SU-DHL-6 (cell line): ENCODE measurements at regions not wholly inside any gene's neighbourhood (a gene's known extent, or its start where the extent isn't known, plus 50 kb on each side); places are given as distances from the start of the nearest gene placed in this dataset.
"Not testable (repeated sequence)": the region's sequence is repeated elsewhere in the genome, so short reads cannot be mapped to it uniquely, and the experiment has no call there.

Experiments used
- H2AFZ ChIP-seq: fragments of 200-600 bp; sonication (generic); 2 replicates; pipeline ENCODE4 v1.6.1; 2014; ENCODE audit warnings: low read depth, mild to moderate bottlenecking, moderate library complexity, mixed read lengths, antibody characterized with exemption, low read length; ENCODE audit not compliant: severe bottlenecking
- H3F3A ChIP-seq: fragments of 200-600 bp; shearing (Covaris generic); 2 replicates; pipeline ENCODE4 v1.6.0; 2016; ENCODE audit warnings: antibody characterized with exemption, mild to moderate bottlenecking; ENCODE audit not compliant: insufficient read depth
- H3K27ac ChIP-seq: fragments of 200-600 bp; sonication (generic); 2 replicates; pipeline ENCODE4 v1.5.1; 2016; ENCODE audit warnings: low read depth, mild to moderate bottlenecking, low read length, moderate library complexity, mixed read lengths
- H3K27me3 ChIP-seq: fragments of 200-600 bp; sonication (generic), shearing (Covaris generic); 2 replicates; pipeline ENCODE4 v1.6.0; 2014; ENCODE audit warnings: mild to moderate bottlenecking, low read length
- H3K36me3 ChIP-seq: fragments of 200-600 bp; sonication (generic); 2 replicates; pipeline ENCODE4 v1.6.1; 2014; ENCODE audit warnings: mild to moderate bottlenecking, low read length, mixed read lengths
- H3K4me2 ChIP-seq: fragments of 300-600, 200-600 bp; shearing (Covaris generic), sonication (generic); 2 replicates; pipeline ENCODE4 v1.6.0; 2014; ENCODE audit warnings: low read length, low read depth, mild to moderate bottlenecking; ENCODE audit not compliant: poor library complexity, severe bottlenecking
- H3K4me3 ChIP-seq: fragments of 200-600 bp; sonication (generic); 2 replicates; pipeline ENCODE4 v1.5.1; 2014; ENCODE audit warnings: antibody characterized with exemption, low read length, mild to moderate bottlenecking, mixed read lengths; ENCODE audit not compliant: insufficient read depth, poor library complexity, severe bottlenecking
- H3K79me2 ChIP-seq: fragments of 200-600 bp; sonication (generic); 2 replicates; pipeline ENCODE4 v1.6.1; 2014; ENCODE audit warnings: mild to moderate bottlenecking, low read length, moderate library complexity; ENCODE audit not compliant: insufficient read depth
- H3K9ac ChIP-seq: fragments of 200-600 bp; sonication (generic); 2 replicates; pipeline ENCODE4 v1.7.0; 2014; ENCODE audit warnings: mild to moderate bottlenecking, low read length
- H3K9me2 ChIP-seq: fragments of 200-600 bp; sonication (generic); replicated peaks from 2 replicates; pipeline ENCODE4 v1.6.1; 2014; ENCODE audit warnings: low read length; ENCODE audit not compliant: insufficient read depth
- H3K9me3 ChIP-seq: fragments of 200-600 bp; sonication (generic); 2 replicates; pipeline ENCODE4 v1.6.1; 2014; ENCODE audit warnings: low read length, mixed read lengths; ENCODE audit not compliant: insufficient read depth
- H4K20me1 ChIP-seq: fragments of 200-600 bp; sonication (generic); 2 replicates; pipeline ENCODE4 v1.6.1; 2014; ENCODE audit warnings: low read depth, mild to moderate bottlenecking, antibody characterized with exemption, low read length, moderate library complexity, mixed read lengths

DNA sequence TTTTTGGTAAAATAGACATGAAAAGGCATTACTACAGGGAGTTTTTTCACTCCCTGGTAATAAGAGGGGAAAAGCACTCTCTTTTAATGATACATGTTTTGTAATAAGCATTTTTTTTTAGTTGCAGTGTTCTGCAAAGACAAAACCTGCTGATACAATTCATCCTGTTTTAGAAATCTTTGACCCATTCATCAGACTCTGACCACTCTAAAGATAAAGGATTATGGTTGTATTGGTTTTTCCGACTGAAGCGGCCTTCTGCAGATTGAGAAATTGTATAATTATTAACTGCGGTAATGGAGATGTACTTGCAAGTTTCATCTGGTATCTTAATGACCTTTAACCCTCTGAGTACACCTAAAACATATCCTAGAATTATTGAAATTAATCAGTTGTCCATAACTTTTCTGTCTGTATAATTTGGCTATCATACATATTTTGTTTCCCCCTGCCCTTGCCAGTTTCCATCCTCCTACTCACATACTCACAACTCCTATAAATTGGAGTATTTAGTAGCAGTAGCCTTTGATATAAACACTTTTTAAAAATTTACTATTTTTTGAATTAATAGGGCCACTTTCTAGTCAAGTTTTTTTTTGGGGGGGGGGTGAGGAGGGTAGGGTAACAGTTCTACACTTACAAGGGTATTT is 79.4 kb downstream of the SYT15B start:
- H4K20me1 ChIP-seq, H2AFZ ChIP-seq, H3K27ac ChIP-seq, H3F3A ChIP-seq, H3K9me2 ChIP-seq, H3K4me2 ChIP-seq, H3K4me3 ChIP-seq, H3K27me3 ChIP-seq, H3K36me3 ChIP-seq, H3K9me3 ChIP-seq, H3K9ac ChIP-seq, H3K79me2 ChIP-seq: not testable (repeated sequence)

DNA sequence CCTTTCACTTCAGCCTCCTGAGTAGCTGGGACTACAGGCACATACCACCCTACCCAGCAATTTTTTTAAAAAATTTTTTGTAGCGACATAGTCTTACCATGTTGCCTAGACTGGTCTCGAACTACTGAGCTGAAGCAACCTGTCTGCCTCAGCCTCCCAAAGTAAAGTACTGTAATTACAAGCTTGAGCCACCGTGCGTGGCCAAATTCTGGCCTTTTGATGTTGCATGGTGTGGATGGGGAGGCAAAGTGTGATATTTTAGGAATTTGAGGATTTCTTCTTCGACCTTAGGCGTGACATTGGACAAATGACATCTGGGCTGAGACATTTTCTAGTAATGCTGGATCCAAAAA is 81.8 kb downstream of the SYT15B start:
- H4K20me1 ChIP-seq, H3K9me2 ChIP-seq, H3K9ac ChIP-seq, H3K4me2 ChIP-seq, H3K4me3 ChIP-seq, H3K79me2 ChIP-seq, H3K36me3 ChIP-seq, H3K9me3 ChIP-seq, H3K27ac ChIP-seq, H3K27me3 ChIP-seq, H3F3A ChIP-seq, H2AFZ ChIP-seq: not testable (repeated sequence)

DNA sequence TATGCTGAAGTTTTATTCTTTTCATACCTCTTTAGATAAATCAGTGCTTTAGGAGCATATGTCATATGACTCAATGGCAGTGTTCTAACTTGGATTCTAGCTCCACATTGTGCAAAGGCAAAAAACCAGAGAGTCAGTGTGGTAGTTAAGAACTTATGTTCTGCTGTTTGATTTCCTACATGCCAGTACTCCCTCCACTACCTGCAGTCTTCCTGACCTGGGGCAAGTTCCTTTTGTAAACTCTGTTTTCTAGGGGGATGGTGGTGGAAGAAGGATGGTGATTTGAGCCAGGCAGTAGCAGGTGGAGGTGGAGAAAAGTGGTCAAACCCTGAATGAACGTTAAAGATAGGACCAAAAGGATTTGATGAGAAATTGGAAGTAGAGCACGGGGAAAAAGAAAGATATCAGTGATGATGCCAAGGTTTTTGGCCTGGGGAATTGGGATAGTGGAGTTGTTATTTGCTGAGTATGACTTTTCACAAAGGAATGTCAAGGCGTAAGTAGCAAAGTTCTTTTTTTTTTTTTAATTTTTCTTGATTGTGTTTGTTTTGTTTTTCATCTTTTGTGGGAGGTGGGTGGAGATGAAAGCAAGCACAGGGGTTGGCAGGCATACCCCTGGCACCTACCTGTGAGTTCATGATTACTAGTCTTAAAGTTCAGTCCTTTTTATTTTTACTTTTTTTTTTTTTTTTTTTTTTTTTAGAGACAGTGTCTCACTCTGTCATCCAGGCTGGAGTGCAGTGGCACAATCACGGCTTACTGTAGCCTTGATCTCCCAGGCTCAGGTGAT is 82.3 kb downstream of the SYT15B start:
- not testable (repeated sequence) for H3K4me2 ChIP-seq, H3K9me2 ChIP-seq, H3K27ac ChIP-seq, H3K27me3 ChIP-seq, H4K20me1 ChIP-seq, H3K4me3 ChIP-seq, H3K79me2 ChIP-seq, H3F3A ChIP-seq, H3K9ac ChIP-seq, H3K9me3 ChIP-seq, H2AFZ ChIP-seq, H3K36me3 ChIP-seq

DNA sequence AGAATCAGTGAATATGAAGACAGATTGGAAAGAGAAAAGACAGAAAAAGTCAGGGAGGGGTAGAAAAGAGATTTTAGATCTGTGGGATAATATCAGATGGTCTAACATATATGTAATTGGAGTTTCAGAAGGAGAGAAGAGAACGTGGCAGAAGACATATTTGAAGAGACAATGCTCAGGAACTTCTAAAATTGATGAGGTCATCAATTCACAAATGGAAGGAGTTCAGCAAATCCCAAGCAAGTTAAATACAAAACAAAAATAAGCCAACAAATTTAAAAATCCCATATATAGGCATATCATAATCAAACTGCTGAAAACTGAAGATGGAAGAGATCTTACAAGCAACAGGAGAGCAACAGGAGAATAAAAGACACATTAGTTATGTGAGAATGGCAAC is 87.3 kb downstream of the SYT15B start:
- not testable (repeated sequence) for H3K9me3 ChIP-seq, H3K4me3 ChIP-seq, H3K9me2 ChIP-seq, H3K4me2 ChIP-seq, H3K79me2 ChIP-seq, H3F3A ChIP-seq, H3K36me3 ChIP-seq, H3K27ac ChIP-seq, H3K9ac ChIP-seq, H3K27me3 ChIP-seq, H2AFZ ChIP-seq, H4K20me1 ChIP-seq

DNA sequence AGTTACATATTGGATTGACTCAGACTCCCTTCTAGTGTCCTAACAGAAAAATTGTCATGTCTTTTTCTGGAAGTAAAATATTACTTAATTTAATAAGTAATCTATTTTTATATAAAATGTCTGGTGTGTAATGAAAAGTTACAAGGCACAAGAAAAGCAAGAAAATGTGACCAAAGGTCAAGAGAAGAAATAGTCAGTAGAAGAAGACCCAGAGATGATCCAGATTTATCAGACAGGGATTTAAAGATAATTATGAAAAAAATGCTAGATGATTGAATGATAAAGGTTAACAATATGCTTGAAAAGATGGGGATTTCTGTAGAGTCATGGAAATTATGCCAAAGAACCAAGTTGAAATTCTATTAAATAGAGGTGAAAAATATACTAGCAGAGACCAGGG is 87.8 kb downstream of the SYT15B start:
- not testable (repeated sequence) for H2AFZ ChIP-seq, H3K27me3 ChIP-seq

DNA sequence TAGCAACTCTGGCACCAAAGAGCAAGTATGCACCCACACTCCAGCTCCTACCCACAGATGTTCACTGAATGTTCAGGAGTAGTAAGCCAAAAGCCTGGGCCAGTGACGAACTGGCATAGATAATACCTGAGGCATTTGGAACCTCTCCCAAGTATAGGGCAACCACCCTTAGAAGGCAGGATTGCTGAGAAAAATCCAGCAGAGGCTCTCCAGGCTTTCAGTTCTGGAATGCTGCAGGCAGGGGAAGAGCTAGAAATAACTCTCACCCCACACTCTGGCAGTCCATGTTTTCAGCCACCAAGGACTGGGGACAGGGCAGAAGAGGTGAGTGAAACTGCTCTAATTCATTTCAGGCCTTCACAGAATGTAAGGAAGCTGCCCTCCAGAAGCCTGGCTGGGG is 90.3 kb downstream of the SYT15B start:
- not testable (repeated sequence) for H3K4me3 ChIP-seq, H3K27ac ChIP-seq, H3K9ac ChIP-seq, H3F3A ChIP-seq, H3K36me3 ChIP-seq, H3K9me3 ChIP-seq, H3K9me2 ChIP-seq, H3K27me3 ChIP-seq, H3K79me2 ChIP-seq, H3K4me2 ChIP-seq, H4K20me1 ChIP-seq, H2AFZ ChIP-seq

More for the DNA sequence above, 87.8 kb downstream of the SYT15B start:
- H3K27ac ChIP-seq, H3K79me2 ChIP-seq, H3F3A ChIP-seq, H3K9me2 ChIP-seq, H4K20me1 ChIP-seq, H3K36me3 ChIP-seq, H3K9me3 ChIP-seq, H3K9ac ChIP-seq, H3K4me3 ChIP-seq, H3K4me2 ChIP-seq: not testable (repeated sequence)

DNA sequence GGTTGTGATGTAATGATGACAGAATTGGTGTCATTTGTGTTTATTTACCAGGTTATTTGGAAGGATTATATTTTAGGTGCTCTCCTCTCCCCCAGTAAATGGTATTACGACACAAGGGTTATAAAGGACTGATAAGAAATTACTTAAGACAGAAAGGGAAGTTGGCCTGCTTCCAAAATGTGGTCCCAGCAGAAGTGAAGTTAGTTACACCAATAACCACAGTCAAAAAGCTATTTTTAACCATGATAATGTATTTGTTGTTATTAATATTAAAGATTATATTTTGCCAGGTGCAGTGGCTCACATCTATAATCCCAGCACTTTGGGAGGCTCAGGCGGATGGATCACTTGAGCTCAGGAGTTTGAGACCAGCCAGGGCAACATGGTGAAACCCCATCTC is 92.5 kb downstream of the SYT15B start:
- H3K9ac ChIP-seq, result not testable (repeated sequence)

DNA sequence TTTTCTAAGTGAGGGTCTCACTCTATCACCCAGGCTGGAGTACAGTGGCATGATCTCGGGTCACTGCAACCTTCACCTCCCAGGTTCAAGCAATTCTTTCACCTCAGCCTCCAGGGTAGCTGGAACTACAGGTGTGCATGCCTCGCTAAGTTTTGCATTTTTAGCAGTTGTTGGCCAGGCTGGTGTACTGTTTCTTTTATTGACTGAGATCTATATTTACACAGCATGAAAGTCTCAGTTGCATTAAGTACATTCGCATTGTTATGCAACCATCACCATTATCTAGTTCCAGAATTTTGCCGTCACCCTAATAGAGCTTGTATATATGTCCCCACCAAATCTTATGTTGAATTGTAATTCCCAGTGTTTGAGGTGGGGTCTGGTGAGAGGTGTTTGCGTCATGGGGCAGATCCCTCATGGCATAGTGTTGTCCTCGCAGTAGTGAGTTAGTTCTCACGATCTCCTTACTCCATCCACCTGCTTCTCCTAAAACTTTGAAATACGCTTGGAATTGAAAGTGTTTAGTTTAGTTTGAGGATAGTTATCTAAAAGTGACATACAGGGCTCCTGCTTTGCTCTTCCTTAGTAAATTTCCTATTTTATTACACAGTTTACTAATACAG is 101.3 kb downstream of the SYT15B start:
- H4K20me1 ChIP-seq, H3K4me2 ChIP-seq, H2AFZ ChIP-seq, H3K9me2 ChIP-seq, H3K79me2 ChIP-seq, H3K27ac ChIP-seq, H3F3A ChIP-seq, H3K9me3 ChIP-seq, H3K4me3 ChIP-seq, H3K27me3 ChIP-seq, H3K36me3 ChIP-seq, H3K9ac ChIP-seq: not testable (repeated sequence)

More for the DNA sequence above, 92.5 kb downstream of the SYT15B start:
- H3K9me3 ChIP-seq, H3K4me3 ChIP-seq, H3K4me2 ChIP-seq, H4K20me1 ChIP-seq, H3F3A ChIP-seq, H3K27ac ChIP-seq, H3K27me3 ChIP-seq, H3K79me2 ChIP-seq, H3K36me3 ChIP-seq, H2AFZ ChIP-seq, H3K9me2 ChIP-seq: not testable (repeated sequence)
